IMR-90 (cell line): ENCODE measurements at regions not wholly inside any gene's neighbourhood (a gene's known extent, or its start where the extent isn't known, plus 50 kb on each side); places are given as distances from the start of the nearest gene placed in this dataset.

ENCODE experiments used
- ATAC-seq: fragments of 200-7000 bp; cut with Tn5 transposase; 2 replicates; pipeline ENCODE4 v1.9.1; 2020; ENCODE audit warnings: low read depth, mild to moderate bottlenecking, moderate library complexity
- BruUV-seq: library from RNA; stranded (reverse); fragments of 400-500 nt; replicated peaks from 2 replicates; lab custom pipeline; 2021; lab: Mats Ljungman, UMichigan
- CTCF ChIA-PET: fragments of 300-600 bp; formaldehyde crosslinking; extraction: SDS; loops from one replicate; lab custom pipeline; 2021; ENCODE audit warnings: antibody characterized with exemption; lab: Yijun Ruan, JAX
- POLR2A ChIA-PET: fragments of 300-600 bp; sonication (Branson Sonifier 250); formaldehyde crosslinking; loops from one replicate; lab custom pipeline; 2022; ENCODE audit warnings: antibody characterized with exemption; ENCODE audit not compliant: unreplicated experiment; lab: Charles Lee
- DNase-seq: peaks from one replicate; pipeline ENCODE4 v3.0.0; 2013
- H2AFZ ChIP-seq: replicated peaks from 2 replicates; pipeline ENCODE3; 2013; ENCODE audit warnings: low read length, mild to moderate bottlenecking; ENCODE audit not compliant: poor library complexity
- H2AK5ac ChIP-seq: 2 replicates; pipeline ENCODE4 v1.6.1; 2013; ENCODE audit warnings: low read depth, low read length, inconsistent platforms
- H2AK9ac ChIP-seq: replicated peaks from 2 replicates; pipeline ENCODE3; 2013; ENCODE audit warnings: mild to moderate bottlenecking, low read depth, low read length, moderate library complexity; ENCODE audit not compliant: poor library complexity
- H2BK120ac ChIP-seq: 2 replicates; pipeline ENCODE4 v1.6.1; 2013; ENCODE audit warnings: low read depth, low read length, inconsistent platforms
- H2BK15ac ChIP-seq: 3 replicates; pipeline ENCODE4 v1.6.1; 2013; ENCODE audit warnings: low read depth, low read length, inconsistent platforms
- H2BK20ac ChIP-seq: 2 replicates; pipeline ENCODE4 v1.6.1; 2013; ENCODE audit warnings: low read depth, mild to moderate bottlenecking, inconsistent platforms, low read length, moderate library complexity
- H2BK5ac ChIP-seq: 2 replicates; pipeline ENCODE4 v1.6.1; 2013; ENCODE audit warnings: mild to moderate bottlenecking, low read depth, low read length, inconsistent platforms; ENCODE audit not compliant: poor library complexity, severe bottlenecking
- H3K14ac ChIP-seq: replicated peaks from 2 replicates; pipeline ENCODE4 v1.6.1; 2013; ENCODE audit warnings: low read depth, low read length, inconsistent platforms
- H3K18ac ChIP-seq: 2 replicates; pipeline ENCODE4 v1.6.1; 2013; ENCODE audit warnings: low read depth, low read length, control low read depth
- H3K23ac ChIP-seq: 2 replicates; pipeline ENCODE4 v1.6.1; 2013; ENCODE audit warnings: low read depth, low read length, inconsistent platforms
- H3K27ac ChIP-seq: 2 replicates; pipeline ENCODE4 v1.5.1; 2013; ENCODE audit warnings: mild to moderate bottlenecking, control low read depth, low read length; ENCODE audit not compliant: insufficient read depth
- H3K27me3 ChIP-seq: 2 replicates; pipeline ENCODE4 v1.6.1; 2013; ENCODE audit warnings: low read length; ENCODE audit not compliant: control insufficient read depth, insufficient read depth
- H3K36me3 ChIP-seq: 2 replicates; pipeline ENCODE4 v1.6.1; 2013; ENCODE audit warnings: low read length, mixed read lengths; ENCODE audit not compliant: control insufficient read depth, insufficient read depth
- H3K4ac ChIP-seq: 2 replicates; pipeline ENCODE4 v1.6.1; 2013; ENCODE audit warnings: low read depth, low read length, inconsistent platforms
- H3K4me1 ChIP-seq: 2 replicates; pipeline ENCODE4 v1.6.1; 2013; ENCODE audit warnings: low read length, mixed read lengths; ENCODE audit not compliant: control insufficient read depth, insufficient read depth
- H3K4me2 ChIP-seq: 2 replicates; pipeline ENCODE4 v1.6.1; 2013; ENCODE audit warnings: low read depth, mild to moderate bottlenecking, control low read depth, low read length, moderate library complexity
- H3K4me3 ChIP-seq: 2 replicates; pipeline ENCODE4 v1.5.1; 2013; ENCODE audit warnings: low read depth, mild to moderate bottlenecking, control low read depth, low read length, moderate library complexity; ENCODE audit not compliant: insufficient read depth
- H3K56ac ChIP-seq: 2 replicates; pipeline ENCODE4 v1.6.1; 2013; ENCODE audit warnings: low read length, inconsistent platforms; ENCODE audit not compliant: insufficient read depth; ENCODE audit errors: extremely low read depth
- H3K79me1 ChIP-seq, 2 experiments: 2 replicates each; pipeline ENCODE4 v1.6.1; 2013; ENCODE audit warnings: low read length in 2 of 2, inconsistent platforms in 1 of 2, low read depth in 1 of 2
- H3K9ac ChIP-seq: 2 replicates; pipeline ENCODE4 v1.6.1; 2013; ENCODE audit warnings: low read depth, low read length, control low read depth
- H3K9me1 ChIP-seq: 2 replicates; pipeline ENCODE4 v1.6.1; 2013; ENCODE audit warnings: low read length, inconsistent platforms; ENCODE audit not compliant: insufficient read depth
- H3K9me3 ChIP-seq: 2 replicates; pipeline ENCODE4 v1.6.1; 2013; ENCODE audit warnings: low read length; ENCODE audit not compliant: control insufficient read depth, insufficient read depth
- H4K20me1 ChIP-seq: 2 replicates; pipeline ENCODE4 v1.6.1; 2013; ENCODE audit warnings: low read length, inconsistent platforms; ENCODE audit not compliant: insufficient read depth
- H4K5ac ChIP-seq: 2 replicates; pipeline ENCODE4 v1.6.1; 2013; ENCODE audit warnings: mild to moderate bottlenecking, low read depth, low read length, control low read depth
- H4K8ac ChIP-seq, 2 experiments: 2 replicates each; pipeline ENCODE4 v1.6.1; 2013; ENCODE audit warnings: low read depth in 2 of 2, low read length in 2 of 2, control low read depth in 1 of 2, inconsistent platforms in 1 of 2
- H4K91ac ChIP-seq: 2 replicates; pipeline ENCODE4 v1.6.1; 2013; ENCODE audit warnings: low read depth, low read length, inconsistent platforms; ENCODE audit not compliant: insufficient read depth
- BHLHE40 ChIP-seq: fragments of 150-350 bp; IDR thresholded peaks from 2 replicates; pipeline ENCODE4 v1.6.1; 2016; ENCODE audit warnings: mild to moderate bottlenecking, low read depth, low read length
- CEBPB ChIP-seq: IDR thresholded peaks from 2 replicates; pipeline ENCODE4 v1.6.1; 2012; ENCODE audit warnings: low read depth, low read length, improper control_type of control experiment
- SMC3 ChIP-seq: fragments of 150-350 bp; IDR thresholded peaks from 2 replicates; pipeline ENCODE4 v1.6.1; 2016; ENCODE audit warnings: low read depth, mild to moderate bottlenecking, antibody characterized with exemption, low read length, moderate library complexity
- WGBS, 2 experiments: methylation state at CpG; one replicate each; pipeline versions ENCODE4 v1.1.5 to v1.1.7; 2013; ENCODE audit warnings: missing lambda C conversion rate in 2 of 2; ENCODE audit not compliant: insufficient read length in 1 of 2; ENCODE audit errors: extremely low coverage in 2 of 2; 5-methylcytosine and 5-hydroxymethylcytosine counted together
- dilution Hi-C: fragments of 300-500 bp; cut with HindIII; formaldehyde crosslinking; loops from one replicate; pipeline ENCODE4 v1.14.3; 2018; ENCODE audit warnings: low sequenced_read_pairs; ENCODE audit not compliant: unreplicated experiment
- in situ Hi-C: fragments of 300-500 bp; cut with MboI; formaldehyde crosslinking; loops from 3 replicates; pipeline ENCODE4 v1.14.3; 2019; ENCODE audit warnings: low sequenced_read_pairs, inconsistent platforms, mixed read lengths
- intact Hi-C: fragments of 100-400 bp; cut with micrococcal nuclease; formaldehyde crosslinking; loops from 2 replicates; pipeline ENCODE4 v1.10.0; 2022

DNA sequence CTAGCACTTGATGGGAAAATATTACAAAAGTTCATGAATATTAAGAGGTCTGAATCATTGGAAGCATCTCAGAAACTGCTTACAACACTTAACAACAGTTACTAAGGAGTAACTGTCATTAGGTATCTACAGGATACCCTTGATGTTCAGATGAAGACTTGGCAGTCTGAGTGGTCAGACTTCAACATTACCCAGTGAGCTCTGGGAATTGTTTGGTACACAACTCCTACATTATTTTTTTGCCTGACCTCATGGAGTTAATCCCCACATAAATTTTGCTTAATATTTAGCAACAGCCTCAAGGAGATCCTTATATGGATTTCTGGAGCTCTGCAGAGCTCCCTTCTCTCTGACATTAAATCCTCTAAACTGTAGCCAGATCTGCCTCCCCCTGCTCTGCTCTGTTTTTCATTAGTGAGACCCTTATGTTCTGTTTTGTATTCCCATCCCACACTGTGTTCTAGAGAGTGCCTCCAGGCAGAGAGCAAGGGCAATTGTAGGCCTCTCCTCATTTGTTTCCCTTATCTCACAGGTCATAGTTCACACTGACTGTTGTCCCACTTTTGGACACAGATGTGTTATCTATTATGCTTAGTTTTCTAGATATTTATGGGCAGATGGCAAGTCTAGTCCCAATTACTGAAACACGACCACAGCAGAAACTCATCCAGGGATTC lies 368.8 kb downstream of the GASK1B start:
- Histone ChIP-seq H2AK5ac (no peak overlapping the region), H3K18ac (no peak overlapping the region), H3K79me1 (no peaks in the 10 kb centered on the region), H2BK120ac (no peak overlapping the region), H2BK5ac (no peak overlapping the region), H4K5ac (no peak overlapping the region), H2AFZ (no peak overlapping the region), H3K9ac (no peak overlapping the region), H3K56ac (no peak overlapping the region), H4K20me1 (no peaks in the 10 kb centered on the region), H3K4me2 (no peak overlapping the region), H2BK20ac (no peak overlapping the region), H4K91ac (no peak overlapping the region), H3K27ac (no peak overlapping the region), H3K23ac (no peak overlapping the region), H4K8ac (no peak overlapping the region), H3K27me3 (no peaks in the 10 kb centered on the region), H3K4me3 (no peak overlapping the region), H3K9me3 (no peaks in the 10 kb centered on the region), H3K36me3 (no peaks in the 10 kb centered on the region), H3K4ac (no peak overlapping the region), H2AK9ac (no peak overlapping the region), H3K14ac (no peak overlapping the region), H2BK15ac (no peak overlapping the region), H3K9me1 (no peaks in the 10 kb centered on the region), H3K4me1 (no peaks in the 10 kb centered on the region)
- no CpG with 5 or more reads among the region's 1 CpG for WGBS, 2 experiments
- TF ChIP-seq SMC3 (no peak), CEBPB (no peak), BHLHE40 (no peak)
- no peak for ATAC-seq
- ChIA-PET POLR2A (no interaction called here), CTCF (no interaction called here)
- no TSS peak for BruUV-seq
- intact Hi-C loops (loop anchor here (5.0 kb wide), 1 partner anchor 272 kb away; no protein-coding TSS in a partner anchor), in situ Hi-C loops (no loop called here), dilution Hi-C loops (no loop called here)
- no peak for DNase-seq
